Left lobe of liver (tissue), 2 donors: ENCODE measurements at regions not wholly inside any gene's neighbourhood (a gene's known extent, or its start where the extent isn't known, plus 50 kb on each side); places are given as distances from the start of the nearest gene placed in this dataset.

Experiments
- ATAC-seq: fragments of 200-7000 bp; cut with Tn5 transposase; one replicate; pipeline ENCODE4 v1.9.1; 2020; ENCODE audit warnings: mild to moderate bottlenecking, moderate library complexity
- DNase-seq: peaks from one replicate; pipeline ENCODE4 v3.0.0-alpha.2; 2020; ENCODE audit warnings: low spot score
- donor health status: DM: no; HTN: no; CAD: no; lungs with moderate emphysema.
- donor health status: DM: no; HTN: yes; CAD: no.

- DNase-seq (no peak), ATAC-seq (no peak)
These were observed 171.4 kb downstream of the ZNF248 start for GRCh38 chr10:37685741-37686683.

GRCh38 chr10:37684765-37685164 is 172.6 kb downstream of the ZNF248 start:
- no peak for DNase-seq

GRCh38 chr10:37682617-37683016 is 174.8 kb downstream of the ZNF248 start:
- ATAC-seq (no peak), DNase-seq (no peak)

More at GRCh38 chr10:37684765-37685164, 172.6 kb downstream of the ZNF248 start:
- ATAC-seq, result no peak

GRCh38 chr10:37681617-37681999 is 175.8 kb downstream of the ZNF248 start:
- no peak for DNase-seq
- no peak for ATAC-seq

GRCh38 chr10:37680716-37681616 is 176.4 kb downstream of the ZNF248 start:
- no peak for ATAC-seq
- DNase-seq, result no peak

DNA sequence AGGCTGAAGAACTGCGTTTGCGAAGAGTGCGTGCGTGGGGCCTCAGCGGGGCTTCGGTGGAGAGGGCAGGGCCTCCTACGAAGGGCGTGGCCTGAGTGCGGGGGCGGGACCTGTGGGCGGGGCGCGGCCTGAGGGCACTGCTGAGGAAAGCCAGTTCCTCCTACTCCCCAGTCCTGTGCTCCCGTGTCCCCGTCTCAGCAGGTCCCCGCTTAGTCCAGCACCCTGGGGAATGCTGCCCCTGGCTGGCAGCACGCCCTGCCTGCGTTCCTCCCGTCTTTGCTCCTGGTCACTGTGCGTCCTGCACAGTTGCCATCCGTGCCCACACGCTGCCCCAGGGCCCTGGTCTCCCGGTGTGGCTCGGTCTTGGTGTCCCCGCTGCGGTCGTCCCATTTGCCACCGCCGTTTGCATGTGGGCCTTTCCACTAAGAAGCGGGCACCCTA is 177.1 kb downstream of the ZNF248 start:
- no peak for DNase-seq

GRCh38 chr10:37679465-37679864 is 177.9 kb downstream of the ZNF248 start:
- DNase-seq, result no peak

More for the DNA sequence above, 177.1 kb downstream of the ZNF248 start:
- no peak for ATAC-seq

DNA sequence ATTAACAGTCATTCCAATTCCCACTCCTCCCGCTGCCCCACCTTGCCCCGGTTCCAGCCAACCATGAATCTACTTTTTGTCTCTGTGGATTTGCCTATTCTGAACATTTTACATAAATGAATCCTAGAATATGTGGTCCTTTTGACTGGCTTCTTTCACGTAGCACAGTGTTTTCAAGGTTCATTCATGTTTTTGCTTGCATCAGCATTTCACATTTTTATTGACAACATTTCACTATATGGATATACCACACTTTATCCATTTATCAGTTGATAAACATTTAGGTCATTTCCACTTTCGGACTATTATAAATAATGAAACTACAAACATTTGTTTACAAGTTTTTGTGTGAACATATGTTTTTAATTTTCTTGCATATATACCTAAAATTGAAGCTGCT is 182.0 kb downstream of the ZNF248 start:
- DNase-seq (no peak), ATAC-seq (no peak)

More at GRCh38 chr10:37679465-37679864, 177.9 kb downstream of the ZNF248 start:
- ATAC-seq, result no peak

DNA sequence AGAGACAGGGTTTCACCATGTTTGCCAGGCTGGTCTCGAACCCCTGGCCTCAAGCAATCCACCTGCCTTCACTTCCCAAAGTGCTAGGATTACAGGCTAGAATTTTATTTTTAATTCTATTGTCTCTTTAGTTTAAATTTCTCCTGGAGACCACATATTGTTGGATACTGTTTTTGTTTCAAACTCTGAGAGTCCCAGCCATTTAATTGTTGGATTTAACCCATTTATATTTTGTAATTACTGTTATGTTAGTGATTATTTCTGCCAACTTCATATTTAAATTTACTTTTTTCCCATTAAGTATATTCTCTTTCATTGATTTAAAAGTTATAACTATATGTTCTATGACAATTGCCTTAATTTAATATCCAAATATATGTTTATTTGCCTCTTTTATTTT is 185.6 kb downstream of the ZNF248 start:
- DNase-seq (no peak), ATAC-seq (no peak)

- DNase-seq, result no peak
- no peak for ATAC-seq
These were observed 189.7 kb downstream of the ZNF248 start for GRCh38 chr10:37667736-37668135.

GRCh38 chr10:37654466-37654865 is 202.9 kb downstream of the ZNF248 start:
- no peak for ATAC-seq
- DNase-seq, result no peak

- ATAC-seq (no peak), DNase-seq (no peak)
These were observed 214.2 kb downstream of the ZNF248 start for GRCh38 chr10:37643187-37643586.

- ATAC-seq (no peak), DNase-seq (no peak)
These were observed 217.1 kb downstream of the ZNF248 start for GRCh38 chr10:37640301-37640700.

GRCh38 chr10:37639200-37639599 is 218.2 kb downstream of the ZNF248 start:
- no peak for DNase-seq
- ATAC-seq, result no peak

- ATAC-seq (no peak), DNase-seq (no peak)
These were observed 218.8 kb downstream of the ZNF248 start for GRCh38 chr10:37638569-37638968.

DNA sequence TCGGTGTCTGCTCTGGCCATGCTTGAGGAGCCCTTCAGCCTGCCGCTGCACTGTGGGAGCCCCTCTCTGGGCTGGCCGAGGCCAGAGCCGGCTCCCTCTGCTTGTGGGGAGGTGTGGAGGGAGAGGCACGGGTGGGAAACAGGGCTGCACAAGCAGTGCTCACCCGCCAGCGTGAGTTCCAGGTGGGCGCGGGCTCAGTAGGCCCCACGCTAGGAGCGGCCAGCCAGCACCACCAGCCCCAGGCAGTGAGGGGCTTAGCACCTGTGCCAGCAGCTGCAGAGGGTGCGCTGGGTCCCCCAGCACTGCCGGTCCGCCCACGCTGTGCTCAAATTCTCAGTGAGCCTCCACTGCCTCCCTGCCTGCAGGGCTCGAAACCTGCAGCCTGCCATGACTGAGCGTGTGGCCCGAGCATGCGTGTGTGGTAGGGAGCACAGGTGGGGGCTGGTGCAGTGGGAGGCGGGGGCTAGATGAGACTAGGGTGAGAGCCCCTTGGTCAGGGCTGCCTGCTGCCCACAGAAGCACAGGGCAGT is 223.0 kb downstream of the ZNF248 start:
- DNase-seq, result no peak

GRCh38 chr10:37632641-37633040 is 224.8 kb downstream of the ZNF248 start:
- ATAC-seq (no peak), DNase-seq (no peak)

More for the DNA sequence above, 223.0 kb downstream of the ZNF248 start:
- ATAC-seq, result no peak

DNA sequence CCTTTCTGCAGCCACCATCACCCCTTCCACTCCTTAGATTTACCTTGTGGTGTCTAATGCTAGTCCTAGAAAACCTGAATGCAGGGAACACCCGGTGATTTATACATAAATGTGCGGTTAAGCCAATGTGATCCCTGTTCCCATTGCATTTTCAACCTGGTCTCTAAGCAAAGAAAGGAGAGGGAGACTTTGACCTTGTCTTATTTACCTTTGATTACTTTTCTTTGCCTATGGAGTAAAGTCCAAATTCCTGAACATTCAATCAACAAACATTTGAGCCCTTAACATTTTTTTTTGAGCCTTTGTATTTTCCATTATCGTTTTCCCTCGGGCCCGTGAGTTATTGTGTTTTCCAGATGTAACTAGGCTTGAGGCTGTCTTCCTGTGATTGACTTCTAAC is 233.9 kb downstream of the ZNF248 start:
- peak; percentile 69 for ATAC-seq
- DNase-seq, result no peak

- no peak for ATAC-seq
- no peak for DNase-seq
These were observed 238.1 kb downstream of the ZNF248 start for GRCh38 chr10:37619336-37619735.

DNA sequence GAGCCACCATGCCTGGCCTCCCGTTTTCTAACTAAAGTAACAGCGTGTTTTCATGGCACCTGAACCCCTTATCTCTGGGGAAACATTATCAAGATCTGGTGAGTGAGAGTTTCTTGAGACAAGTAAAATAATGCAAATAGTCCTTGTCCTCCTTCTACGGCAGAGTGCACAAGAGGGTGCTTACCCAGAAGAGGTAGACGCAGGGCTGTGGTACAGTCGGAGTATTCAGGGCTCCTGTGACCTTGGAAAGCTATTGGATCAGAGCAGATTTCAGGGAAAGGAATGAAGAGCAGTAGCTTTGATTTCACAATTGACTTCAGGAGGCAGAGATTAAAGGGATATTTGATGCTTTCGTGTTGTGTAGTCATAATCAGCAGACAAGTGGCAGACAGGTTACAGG is 269.1 kb downstream of the ZNF248 start:
- ATAC-seq, result no peak
- no peak for DNase-seq

DNA sequence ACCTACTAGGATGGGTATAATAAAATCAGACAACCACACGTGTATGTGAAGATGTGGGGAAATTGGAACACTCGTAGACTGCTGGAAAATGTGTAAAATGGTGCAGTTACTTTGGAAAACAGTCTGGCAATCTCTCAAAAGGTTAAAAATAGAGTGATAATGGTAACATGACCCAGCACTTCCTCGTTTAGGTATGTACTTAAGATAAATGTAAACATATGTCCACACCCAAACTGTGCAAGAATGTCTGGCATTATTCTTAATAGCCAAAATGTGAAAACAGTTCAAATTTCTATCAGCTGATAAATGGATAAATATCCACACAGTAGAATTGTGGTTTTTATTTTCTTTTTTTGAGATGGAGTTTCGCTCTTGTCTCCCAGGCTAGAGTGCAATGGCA is 272.8 kb downstream of the ZNF248 start:
- DNase-seq (no peak), ATAC-seq (no peak)
